ENCODE measurements at regions not wholly inside any gene's neighbourhood (a gene's known extent, or its start where the extent isn't known, plus 50 kb on each side); places are given as distances from the start of the nearest gene placed in this dataset.

- TF ChIP-seq POLR2A (IDR thresholded peaks at IDR 0.05) = no peak
- no peak for TF ChIP-seq EP300 (IDR thresholded peaks at IDR 0.05)
- no peak for TF ChIP-seq CTCF (IDR thresholded peaks at IDR 0.05)
- intact Hi-C loops (cut with DNase I) = no loop called here
- no peaks in the 10 kb centered on the region for H3K36me3 ChIP-seq
- no peaks in the 10 kb centered on the region for H3K4me1 ChIP-seq (ENCODE audit: insufficient read depth)
- H3K4me3 ChIP-seq = no peak overlapping the region
- H3K27me3 ChIP-seq = no peaks in the 10 kb centered on the region
- H3K9me3 ChIP-seq = no peaks in the 10 kb centered on the region
- H3K27ac ChIP-seq = no peak overlapping the region
- WGBS, 3 donors = 87 to 90% (median 89%) methylated on average over 17 of the region's 17 CpGs
- DNase-seq = no peak
Observed at GRCh38 chr2:240308111-240308651, 127.3 kb upstream of the GPC1 start.

- intact Hi-C loops (cut with DNase I) = no loop called here
- Histone ChIP-seq H3K27me3 (no peaks in the 10 kb centered on the region), H3K9me3 (no peaks in the 10 kb centered on the region), H3K4me1 (ENCODE audit: insufficient read depth) (no peaks in the 10 kb centered on the region), H3K4me3 (no peak overlapping the region), H3K36me3 (no peaks in the 10 kb centered on the region), H3K27ac (no peak overlapping the region)
- WGBS, 3 donors = 56 to 80% (median 73%) methylated on average over 1 of the region's 1 CpG
- no peak for DNase-seq
- TF ChIP-seq EP300 (IDR thresholded peaks at IDR 0.05) (no peak), POLR2A (IDR thresholded peaks at IDR 0.05) (no peak), CTCF (IDR thresholded peaks at IDR 0.05) (no peak)
Observed at GRCh38 chr2:240309214-240309613, 126.2 kb upstream of the GPC1 start.

GRCh38 chr2:240310201-240310600 is 125.3 kb upstream of the GPC1 start:
- H3K4me1 ChIP-seq (ENCODE audit: insufficient read depth) = no peaks in the 10 kb centered on the region
- no peaks in the 10 kb centered on the region for H3K9me3 ChIP-seq
- H3K4me3 ChIP-seq = no peak overlapping the region
- WGBS, 3 donors = 89 to 95% (median 92%) methylated on average over 10 of the region's 10 CpGs
- intact Hi-C loops (cut with DNase I) = no loop called here
- H3K36me3 ChIP-seq = no peaks in the 10 kb centered on the region
- H3K27me3 ChIP-seq = no peaks in the 10 kb centered on the region
- no peak overlapping the region for H3K27ac ChIP-seq
- DNase-seq = no peak
- TF ChIP-seq EP300 (IDR thresholded peaks at IDR 0.05) (no peak), CTCF (IDR thresholded peaks at IDR 0.05) (no peak), POLR2A (IDR thresholded peaks at IDR 0.05) (no peak)

- intact Hi-C loops (cut with DNase I) = no loop called here
- Histone ChIP-seq H3K27ac (no peak overlapping the region), H3K4me1 (ENCODE audit: insufficient read depth) (no peaks in the 10 kb centered on the region), H3K4me3 (no peak overlapping the region), H3K36me3 (no peaks in the 10 kb centered on the region), H3K9me3 (no peaks in the 10 kb centered on the region), H3K27me3 (no peaks in the 10 kb centered on the region)
- 93 to 98% (median 96%) methylated on average over 9 of the region's 9 CpGs for WGBS, 3 donors
- no peak for DNase-seq
- TF ChIP-seq CTCF (IDR thresholded peaks at IDR 0.05) = no peak
- TF ChIP-seq POLR2A (IDR thresholded peaks at IDR 0.05) = no peak
Observed at GRCh38 chr2:240310645-240311044, 124.8 kb upstream of the GPC1 start.
